HEK293T (cell line): ENCODE measurements at regions not wholly inside any gene's neighbourhood (a gene's known extent, or its start where the extent isn't known, plus 50 kb on each side); places are given as distances from the start of the nearest gene placed in this dataset.

Experiments
- FOXA1 ChIP-seq: fragments of 450-650 bp; IDR thresholded peaks from 2 replicates; pipeline ENCODE4 v1.6.1; 2016; ENCODE audit warnings: mild to moderate bottlenecking
- L3MBTL2 ChIP-seq: fragments of 450-650 bp; conservative IDR thresholded peaks from 2 replicates; pipeline ENCODE4 v1.6.1; 2016; ENCODE audit warnings: mild to moderate bottlenecking
- NFRKB ChIP-seq: fragments of 450-650 bp; IDR thresholded peaks from 2 replicates; pipeline ENCODE4 v1.6.1; 2016; ENCODE audit warnings: mild to moderate bottlenecking, moderate library complexity
- SUZ12 ChIP-seq: fragments of 450-650 bp; IDR thresholded peaks from 2 replicates; pipeline ENCODE4 v1.6.1; 2016; ENCODE audit warnings: mild to moderate bottlenecking

DNA sequence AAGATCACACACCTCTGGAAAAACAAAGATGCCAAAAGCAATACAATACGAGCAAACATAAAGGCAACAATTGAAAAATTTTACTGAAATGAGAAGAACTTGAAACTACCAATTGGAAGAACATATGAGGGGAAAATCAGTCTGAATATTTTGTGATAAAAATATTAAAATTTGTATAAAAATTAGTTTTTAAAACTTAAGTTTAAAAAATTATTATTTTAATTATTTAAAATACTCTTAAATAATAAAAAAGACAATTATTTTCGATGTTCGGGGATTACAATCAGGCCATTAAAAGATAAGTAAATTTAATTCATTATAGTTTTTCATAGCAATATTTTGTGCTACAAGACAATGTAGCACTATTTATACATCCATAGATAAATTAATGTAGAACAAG is 1239.3 kb downstream of the AMY1C start:
- TF ChIP-seq NFRKB (no peak), SUZ12 (no peak), FOXA1 (no peak), L3MBTL2 (no peak)
